Stimulated activated CD4-positive, alpha-beta T cell treated with anti-CD3 and anti-CD28 coated beads, TNF-alpha, amount 100 ng/mL, for 1 hour (primary cell): ENCODE measurements at regions not wholly inside any gene's neighbourhood (a gene's known extent, or its start where the extent isn't known, plus 50 kb on each side); places are given as distances from the start of the nearest gene placed in this dataset.

ENCODE experiments used
- DNase-seq, 3 donors: peaks; one replicate each; pipeline ENCODE4 v3.0.0-alpha.2; 2020; ENCODE audit warnings: low read depth in 3 of 3, low spot score in 1 of 3

GRCh38 chr6:166050559-166050958, 117.1 kb downstream of the TBXT start:
- no peak for DNase-seq

GRCh38 chr6:166046982-166047381, 120.7 kb downstream of the TBXT start:
- no peak for DNase-seq

- no peak for DNase-seq
These were observed 121.4 kb downstream of the TBXT start for GRCh38 chr6:166046226-166046625.

DNA sequence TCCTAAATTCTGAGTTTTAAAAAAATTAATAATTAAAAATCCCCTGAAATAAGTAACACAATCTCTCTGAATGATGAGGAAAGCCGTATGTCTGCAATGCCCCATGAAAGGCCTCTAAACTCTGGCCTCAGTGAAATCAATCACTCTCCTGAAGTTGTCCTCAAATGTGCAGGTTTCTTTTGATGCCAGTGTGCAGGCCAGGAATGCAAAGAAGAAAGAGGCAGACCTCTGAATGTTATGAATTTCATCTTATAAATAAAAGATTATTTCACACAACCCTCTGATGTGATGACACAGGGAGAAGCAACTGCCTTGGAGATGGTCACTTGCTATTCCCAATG, 121.8 kb downstream of the TBXT start:
- no peak for DNase-seq

GRCh38 chr6:166045173-166045859, 122.3 kb downstream of the TBXT start:
- DNase-seq = no peak

GRCh38 chr6:166041277-166041676, 126.4 kb downstream of the TBXT start:
- no peak for DNase-seq

GRCh38 chr6:166040292-166040691, 127.4 kb downstream of the TBXT start:
- DNase-seq = no peak

- DNase-seq = no peak
These were observed 131.1 kb downstream of the TBXT start for GRCh38 chr6:166036316-166037095.

DNA sequence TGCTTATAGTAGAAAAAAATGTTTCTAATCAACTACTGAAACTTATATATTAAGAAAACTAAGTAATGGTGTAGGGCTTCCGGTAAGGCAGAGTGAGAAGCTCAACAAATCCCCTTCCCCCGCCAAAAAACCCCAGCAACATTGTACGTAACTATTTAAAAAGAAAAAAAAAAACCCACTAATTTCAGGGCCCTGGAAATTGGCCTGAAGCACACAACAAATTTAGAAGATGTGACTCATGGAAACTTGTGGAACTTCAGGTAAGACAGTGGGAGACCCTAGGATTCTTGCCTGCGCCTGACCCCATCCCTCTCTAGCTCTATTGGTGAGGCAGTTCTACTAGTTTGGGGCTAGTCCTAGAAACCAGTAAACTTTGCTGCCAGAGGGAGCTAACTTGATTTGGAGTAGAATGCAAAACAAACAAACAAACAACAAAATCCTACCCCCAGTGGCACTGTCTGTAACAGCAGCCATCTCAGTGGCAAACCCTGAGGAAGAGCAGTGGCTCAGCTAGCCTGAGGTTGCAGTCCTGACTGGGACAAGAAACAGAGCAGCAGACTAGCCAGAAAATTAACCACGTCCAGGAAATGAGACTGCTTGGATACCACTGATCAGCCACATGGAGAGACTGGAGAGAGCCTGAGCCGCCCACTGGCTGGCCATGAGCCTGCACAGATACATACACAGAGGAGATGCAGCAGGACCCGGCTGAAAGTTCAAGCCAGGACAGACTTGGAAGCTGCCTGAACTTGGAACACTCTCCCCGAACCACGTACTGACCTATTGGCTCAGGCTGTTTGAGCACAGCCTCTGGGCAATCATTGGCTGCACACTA, 135.1 kb downstream of the TBXT start:
- DNase-seq = no peak

DNA sequence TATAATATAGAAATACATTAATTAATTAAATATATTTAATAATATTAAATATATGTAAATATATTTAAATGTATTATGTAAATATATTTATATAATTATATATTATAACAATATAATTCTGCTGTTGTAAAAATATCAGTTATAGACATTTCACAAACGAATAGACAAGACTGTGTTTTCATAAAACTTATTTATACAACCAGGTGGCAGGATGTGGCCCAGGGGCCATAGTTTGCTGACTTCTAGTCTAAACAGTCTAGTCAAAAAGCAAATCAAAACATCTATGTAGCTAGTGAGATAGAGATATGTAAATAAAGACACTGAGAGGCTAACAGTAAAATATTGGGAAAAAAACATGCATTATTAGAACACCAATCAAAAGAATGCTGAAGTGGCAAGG, 136.4 kb downstream of the TBXT start:
- no peak for DNase-seq

GRCh38 chr6:166029506-166029905, 138.1 kb downstream of the TBXT start:
- no peak for DNase-seq

DNA sequence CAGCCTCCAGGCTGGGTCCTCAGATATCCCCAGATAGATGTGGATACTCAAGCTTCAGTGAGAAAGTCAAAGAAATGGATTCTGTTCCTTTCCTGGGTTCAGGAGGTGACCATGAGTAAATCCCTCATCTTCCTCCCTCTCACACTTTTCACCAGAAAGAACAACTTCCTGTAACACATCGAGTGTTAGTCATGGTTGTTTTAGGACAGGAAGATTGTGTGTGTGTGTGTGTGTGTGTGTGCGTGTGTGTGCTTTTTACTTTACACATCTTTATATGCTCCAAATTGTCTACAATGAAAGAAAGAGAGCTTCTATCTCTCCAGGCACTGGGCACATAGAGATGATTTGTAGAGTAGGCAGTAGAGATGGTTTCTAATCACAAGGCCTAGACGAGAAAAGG, 139.9 kb downstream of the TBXT start:
- no peak for DNase-seq

GRCh38 chr6:166026586-166027126, 141.0 kb downstream of the TBXT start:
- no peak for DNase-seq

DNA sequence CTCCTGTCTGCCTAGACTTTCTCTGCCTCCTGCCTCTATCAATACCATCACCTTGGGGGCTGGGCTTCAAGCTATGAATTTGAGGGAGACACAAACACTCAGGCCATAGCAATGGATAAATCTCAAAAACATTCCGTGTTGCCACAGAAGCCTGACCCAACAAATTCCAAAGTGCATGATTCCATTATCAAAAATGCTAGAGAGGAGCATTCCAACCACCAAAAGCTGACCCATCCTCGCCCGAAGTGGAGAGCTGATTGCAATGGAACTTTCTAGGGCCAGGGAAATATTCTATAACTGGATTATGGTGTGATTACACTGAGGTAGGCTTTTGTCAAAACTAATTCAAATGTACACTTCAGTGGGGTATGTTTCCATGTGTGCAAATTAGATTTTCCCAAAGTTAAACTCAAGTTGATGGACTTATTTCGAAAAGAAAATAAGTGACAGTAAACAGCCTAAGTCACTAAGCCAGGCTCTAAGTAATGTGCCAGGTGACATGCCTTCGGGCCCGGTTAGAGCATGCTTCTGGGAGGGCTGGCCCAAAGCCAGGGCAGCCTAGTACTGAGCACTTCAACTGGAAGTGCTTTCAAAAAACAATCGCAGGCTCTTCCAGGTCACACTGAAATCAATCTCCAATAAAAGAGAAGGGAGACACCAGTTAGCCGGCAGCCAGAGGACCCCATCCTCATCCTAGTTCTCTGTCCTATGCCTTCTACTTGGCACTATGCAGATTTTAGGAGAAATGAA, 142.3 kb downstream of the TBXT start:
- DNase-seq = no peak

DNA sequence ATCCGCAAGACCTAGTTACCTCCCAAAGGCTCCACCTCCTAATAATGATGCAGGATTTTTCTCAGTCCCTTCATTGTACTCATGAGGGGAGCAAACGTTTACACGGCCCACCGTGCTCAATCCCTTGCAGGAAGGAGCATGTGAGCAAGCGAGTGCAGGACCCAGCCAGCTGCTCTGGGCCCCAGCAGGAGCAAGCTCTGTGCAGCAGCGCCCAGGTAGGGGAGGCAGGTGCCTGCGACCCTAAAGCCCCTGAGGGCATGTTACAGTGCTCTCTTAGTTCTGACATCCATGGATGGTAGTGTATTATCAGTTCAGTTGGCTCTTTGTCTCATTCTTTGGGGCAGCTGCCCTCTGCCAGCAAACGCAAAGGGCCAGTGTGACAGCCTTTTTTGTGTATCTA, 143.4 kb downstream of the TBXT start:
- no peak for DNase-seq

- no peak for DNase-seq
These were observed 144.2 kb downstream of the TBXT start for GRCh38 chr6:166023273-166023989.

GRCh38 chr6:166021429-166021828, 146.2 kb downstream of the TBXT start:
- no peak for DNase-seq

GRCh38 chr6:166019214-166019613, 148.4 kb downstream of the TBXT start:
- DNase-seq = no peak

GRCh38 chr6:166017032-166017635, 150.5 kb downstream of the TBXT start:
- no peak for DNase-seq

- DNase-seq = no peak
These were observed 152.7 kb downstream of the TBXT start for GRCh38 chr6:166014966-166015365.
